Neutrophil (primary cell): ENCODE measurements at regions not wholly inside any gene's neighbourhood (a gene's known extent, or its start where the extent isn't known, plus 50 kb on each side); places are given as distances from the start of the nearest gene placed in this dataset.
"Not testable (repeated sequence)": the region's sequence is repeated elsewhere in the genome, so short reads cannot be mapped to it uniquely, and the experiment has no call there.

Source experiments
- H3K27ac ChIP-seq: fragments of 200-600 bp; sonication (generic); 2 replicates; pipeline ENCODE4 v1.5.1; 2016; ENCODE audit warnings: mild to moderate bottlenecking, moderate library complexity
- H3K27me3 ChIP-seq: fragments of 200-600 bp; sonication (generic); 2 replicates; pipeline ENCODE4 v1.6.0; 2016; ENCODE audit warnings: mild to moderate bottlenecking
- H3K36me3 ChIP-seq: fragments of 200-600 bp; sonication (generic); 2 replicates; pipeline ENCODE4 v1.5.1; 2017
- H3K4me1 ChIP-seq, 2 experiments: fragments of 200-600 bp in 1 of 2; sonication (generic) in 1 of 2; 1 replicate in 1 of 2; 2 replicates in 1 of 2; pipeline versions ENCODE4 v1.5.1 to v1.6.1; 2013 to 2016; ENCODE audit warnings: low read depth in 1 of 2, low read length in 1 of 2, mild to moderate bottlenecking in 1 of 2, moderate library complexity in 1 of 2; ENCODE audit not compliant: control insufficient read depth in 1 of 2, insufficient read depth in 1 of 2
- H3K4me3 ChIP-seq, 2 experiments: fragments of 200-600 bp in 1 of 2; sonication (generic) in 1 of 2; 1 replicate in 1 of 2; 2 replicates in 1 of 2; pipeline ENCODE4 v1.5.1; 2013 to 2016; ENCODE audit warnings: low read depth in 1 of 2, low read length in 1 of 2, mild to moderate bottlenecking in 1 of 2, moderate library complexity in 1 of 2
- H3K9me3 ChIP-seq: fragments of 200-600 bp; sonication (generic); 2 replicates; pipeline ENCODE4 v1.5.1; 2016
- TF ChIP-seq, protein P1 (sequence below): fragments of 200-600 bp; sonication (generic); IDR thresholded peaks from 2 replicates; pipeline ENCODE4 v1.5.1; 2016; ENCODE audit warnings: antibody characterized with exemption

DNA sequence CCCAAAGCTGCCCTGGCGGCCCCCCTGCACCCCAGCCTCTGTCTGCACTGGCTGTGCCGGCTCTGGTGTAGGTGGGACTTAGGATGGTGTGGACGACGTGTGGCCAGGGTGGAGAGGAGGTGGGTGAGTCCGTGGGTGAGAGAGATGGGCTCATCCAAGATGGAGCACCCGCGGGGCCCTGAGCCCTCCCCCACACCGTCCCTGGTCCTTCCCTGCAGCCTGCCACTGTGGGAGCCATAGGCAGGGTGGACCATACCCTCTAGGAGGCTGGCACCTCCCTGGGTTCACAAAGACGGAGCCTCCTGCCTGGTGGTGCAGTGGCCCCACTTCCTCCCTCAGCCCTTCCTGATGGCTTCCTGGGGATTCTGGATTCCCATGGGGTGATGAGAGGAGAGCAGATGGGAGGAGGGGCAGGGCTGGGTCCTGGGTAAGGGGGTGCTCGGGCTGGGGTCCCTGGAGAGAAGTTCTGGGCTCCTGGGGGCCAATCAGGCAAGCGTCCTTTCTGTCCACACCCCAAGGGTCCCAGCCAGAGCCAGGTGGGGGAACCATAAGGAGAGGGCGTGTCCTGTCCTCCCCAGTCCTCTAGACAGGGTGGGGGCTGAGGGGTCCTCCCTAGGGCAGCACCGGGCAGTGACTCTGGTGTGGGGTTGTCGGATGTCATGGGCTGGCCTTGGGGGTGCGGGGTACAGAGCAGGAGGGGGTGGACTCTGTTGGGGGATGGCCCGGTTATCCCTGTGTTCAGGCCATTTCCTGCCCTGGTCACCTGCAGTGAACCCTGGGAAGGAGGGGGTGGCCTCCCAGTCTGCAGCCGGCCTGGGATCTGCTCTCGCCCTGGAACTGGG, 384.8 kb downstream of the TMEM121 start:
- no peaks in the 10 kb centered on the region for H3K4me1 ChIP-seq
- no peak overlapping the region for H3K27ac ChIP-seq
- H3K27me3 ChIP-seq, result peaks cover 52% of the 10 kb centered on the region
- TF ChIP-seq, protein P1, sequence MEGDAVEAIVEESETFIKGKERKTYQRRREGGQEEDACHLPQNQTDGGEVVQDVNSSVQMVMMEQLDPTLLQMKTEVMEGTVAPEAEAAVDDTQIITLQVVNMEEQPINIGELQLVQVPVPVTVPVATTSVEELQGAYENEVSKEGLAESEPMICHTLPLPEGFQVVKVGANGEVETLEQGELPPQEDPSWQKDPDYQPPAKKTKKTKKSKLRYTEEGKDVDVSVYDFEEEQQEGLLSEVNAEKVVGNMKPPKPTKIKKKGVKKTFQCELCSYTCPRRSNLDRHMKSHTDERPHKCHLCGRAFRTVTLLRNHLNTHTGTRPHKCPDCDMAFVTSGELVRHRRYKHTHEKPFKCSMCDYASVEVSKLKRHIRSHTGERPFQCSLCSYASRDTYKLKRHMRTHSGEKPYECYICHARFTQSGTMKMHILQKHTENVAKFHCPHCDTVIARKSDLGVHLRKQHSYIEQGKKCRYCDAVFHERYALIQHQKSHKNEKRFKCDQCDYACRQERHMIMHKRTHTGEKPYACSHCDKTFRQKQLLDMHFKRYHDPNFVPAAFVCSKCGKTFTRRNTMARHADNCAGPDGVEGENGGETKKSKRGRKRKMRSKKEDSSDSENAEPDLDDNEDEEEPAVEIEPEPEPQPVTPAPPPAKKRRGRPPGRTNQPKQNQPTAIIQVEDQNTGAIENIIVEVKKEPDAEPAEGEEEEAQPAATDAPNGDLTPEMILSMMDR, result no peak
- H3K4me3 ChIP-seq, result no peak overlapping the region
- H3K9me3 ChIP-seq, result no peaks in the 10 kb centered on the region
- H3K36me3 ChIP-seq, result no peaks in the 10 kb centered on the region

DNA sequence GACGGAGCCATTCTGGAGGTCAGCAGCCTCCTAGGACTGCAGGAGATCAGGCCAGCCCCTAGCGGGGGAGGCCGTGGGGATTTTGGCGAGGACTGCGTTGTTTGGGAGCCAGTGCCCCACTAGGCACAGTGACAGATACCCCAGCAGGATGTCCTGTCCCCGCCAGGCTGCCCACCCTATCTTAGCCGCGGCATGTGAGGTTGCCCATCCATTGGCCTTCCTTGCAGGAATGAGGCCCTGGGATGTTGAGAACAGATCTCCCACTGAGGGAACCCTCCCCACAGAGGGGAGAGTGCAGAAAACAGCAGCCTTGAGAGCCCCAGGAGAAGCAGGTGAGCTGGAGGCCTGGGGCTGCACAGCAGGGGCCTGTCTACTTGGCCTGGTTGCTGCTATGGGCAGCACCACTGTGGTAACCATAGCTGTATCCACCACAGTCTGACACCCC, 385.5 kb downstream of the TMEM121 start:
- H3K9me3 ChIP-seq, H3K4me1 ChIP-seq, H3K4me3 ChIP-seq, H3K27ac ChIP-seq, H3K36me3 ChIP-seq: not testable (repeated sequence)
- peaks cover 45% of the 10 kb centered on the region for H3K27me3 ChIP-seq

DNA sequence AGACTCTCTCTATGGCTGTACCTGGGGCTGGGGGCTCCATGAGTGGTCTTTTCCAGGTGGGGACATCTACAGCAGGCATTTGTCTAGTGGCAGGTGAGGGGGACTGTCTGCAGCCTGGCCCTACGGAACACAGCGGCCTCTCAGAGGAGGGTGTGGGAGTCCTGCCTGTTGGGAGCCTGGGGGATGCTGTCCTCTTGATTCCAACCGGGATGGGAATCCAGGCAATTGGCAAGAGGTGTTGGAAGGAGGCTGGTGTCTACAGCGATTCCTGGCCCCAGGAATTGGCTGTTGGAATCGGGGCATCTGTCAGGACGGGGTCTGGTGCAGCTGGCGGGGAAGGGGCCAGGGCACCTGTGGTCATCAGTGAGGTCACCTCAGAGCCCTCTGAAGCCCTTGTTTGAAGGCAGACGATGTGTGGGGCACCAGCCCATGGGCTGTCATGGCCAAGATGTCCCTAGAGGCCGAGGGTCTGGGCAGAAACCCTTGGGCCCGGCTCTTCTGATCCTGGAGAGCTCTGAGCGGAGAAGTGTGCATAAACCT, 386.3 kb downstream of the TMEM121 start:
- no peaks in the 10 kb centered on the region for H3K9me3 ChIP-seq
- H3K36me3 ChIP-seq, result no peaks in the 10 kb centered on the region
- H3K27me3 ChIP-seq, result peaks cover 37% of the 10 kb centered on the region
- no peaks in the 10 kb centered on the region for H3K4me1 ChIP-seq
- TF ChIP-seq, protein P1, result no peak
- H3K4me3 ChIP-seq, result no peak overlapping the region
- no peak overlapping the region for H3K27ac ChIP-seq

DNA sequence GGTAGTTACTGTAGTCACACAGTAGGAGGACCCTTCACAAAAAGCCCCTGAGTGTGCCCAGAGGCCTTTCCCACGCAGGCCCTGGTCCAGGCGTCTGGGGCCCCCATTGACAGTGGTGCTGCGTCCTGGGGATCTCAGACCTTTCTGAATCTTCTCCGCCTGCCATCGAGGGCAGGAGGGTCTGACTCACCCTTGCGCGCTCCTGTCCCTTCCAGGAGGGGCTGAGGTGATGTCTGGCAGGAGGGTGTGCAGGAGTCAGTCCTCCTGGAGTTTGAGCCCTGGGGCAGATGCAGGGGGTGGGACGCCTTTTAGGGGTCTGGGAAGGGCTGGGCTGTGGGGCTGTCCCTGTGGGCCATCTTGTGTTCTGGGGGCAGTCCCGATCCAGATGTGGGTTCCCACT, 386.8 kb downstream of the TMEM121 start:
- H3K27ac ChIP-seq, result no peak overlapping the region

DNA sequence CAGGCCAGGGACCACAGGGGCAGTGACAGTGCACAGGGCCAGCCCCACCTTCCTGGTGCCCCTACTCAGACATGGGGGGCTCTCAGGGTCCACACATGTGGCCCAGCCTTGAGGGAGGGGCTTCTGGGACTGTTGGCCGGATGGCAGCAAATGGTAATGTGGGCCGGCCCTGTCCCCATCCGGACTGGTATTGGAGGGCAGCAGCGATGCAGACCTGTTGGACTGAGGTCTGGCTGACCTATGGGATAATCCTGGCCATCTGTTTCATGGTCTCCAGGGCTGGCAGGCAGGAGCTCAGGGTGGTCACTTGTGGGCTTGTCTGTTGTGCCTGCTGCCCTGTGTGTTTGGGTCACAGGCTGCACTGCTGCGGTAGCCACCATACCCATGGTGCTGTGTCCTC, 387.5 kb downstream of the TMEM121 start:
- H3K27ac ChIP-seq, result no peak overlapping the region
- H3K4me3 ChIP-seq, result no peak overlapping the region
- H3K4me1 ChIP-seq, result no peaks in the 10 kb centered on the region
- TF ChIP-seq, protein P1, result no peak
- peaks cover 33% of the 10 kb centered on the region for H3K27me3 ChIP-seq
- H3K36me3 ChIP-seq, result no peaks in the 10 kb centered on the region
- no peaks in the 10 kb centered on the region for H3K9me3 ChIP-seq

More for the DNA sequence above, 386.8 kb downstream of the TMEM121 start:
- Histone ChIP-seq H3K27me3 (peaks cover 36% of the 10 kb centered on the region), H3K4me3 (no peak overlapping the region), H3K9me3 (no peaks in the 10 kb centered on the region), H3K4me1 (no peaks in the 10 kb centered on the region), H3K36me3 (no peaks in the 10 kb centered on the region)
- TF ChIP-seq, protein P1, result no peak

DNA sequence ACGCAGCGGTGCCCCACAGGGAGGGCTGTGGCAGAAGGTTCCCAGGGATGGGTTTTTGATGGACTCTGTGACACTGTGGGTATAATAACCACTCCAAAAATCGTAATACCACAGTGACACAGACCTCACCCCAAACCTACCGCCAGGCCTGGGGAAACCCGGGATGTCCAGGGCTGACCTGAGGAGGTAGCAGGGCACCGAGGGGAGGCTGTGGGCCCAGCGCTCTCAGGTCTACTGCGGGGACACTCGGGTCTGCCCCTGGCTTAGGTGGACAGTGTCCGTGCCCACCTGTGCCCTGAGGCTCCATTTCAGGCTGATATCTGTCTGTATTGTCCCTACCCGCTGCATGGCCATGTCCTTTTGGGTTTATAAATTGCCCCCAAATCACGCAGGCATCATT, 387.9 kb downstream of the TMEM121 start:
- not testable (repeated sequence) for H3K4me1 ChIP-seq, H3K9me3 ChIP-seq, H3K27ac ChIP-seq, H3K36me3 ChIP-seq, H3K4me3 ChIP-seq
- H3K27me3 ChIP-seq, result peaks cover 29% of the 10 kb centered on the region
